Keratinocyte (primary cell): ENCODE measurements at regions not wholly inside any gene's neighbourhood (a gene's known extent, or its start where the extent isn't known, plus 50 kb on each side); places are given as distances from the start of the nearest gene placed in this dataset.

ENCODE experiments used
- DNase-seq: peaks from one replicate; pipeline ENCODE4 v3.0.0-alpha.2; 2011; ENCODE audit warnings: low read depth, missing footprints, low spot score
- FAIRE-seq: peaks from 2 replicates; lab custom pipeline; 2011; peaks lifted over from hg19 to GRCh38; lab: Jason Lieb, UNC
- H2AFZ ChIP-seq: 2 replicates; pipeline ENCODE4 v1.6.0; 2012; ENCODE audit warnings: low read length, control low read depth, inconsistent platforms; ENCODE audit not compliant: control insufficient read depth
- H3K27ac ChIP-seq: 2 replicates; pipeline ENCODE4 v1.5.1; 2011; ENCODE audit warnings: low read length; ENCODE audit not compliant: control insufficient read depth, insufficient read depth
- H3K27me3 ChIP-seq: 3 replicates; pipeline ENCODE4 v1.6.0; 2011; ENCODE audit warnings: low read length; ENCODE audit not compliant: control insufficient read depth, insufficient read depth; ENCODE audit errors: extremely low read depth
- H3K36me3 ChIP-seq, 2 experiments: 2 replicates in 1 of 2; 3 replicates in 1 of 2; pipeline ENCODE4 v1.5.1; 2011; ENCODE audit warnings: low read length in 2 of 2, mild to moderate bottlenecking in 1 of 2; ENCODE audit not compliant: control insufficient read depth in 2 of 2, insufficient read depth in 2 of 2; ENCODE audit errors: extremely low read depth in 1 of 2
- H3K4me1 ChIP-seq: 3 replicates; pipeline ENCODE4 v1.5.1; 2011; ENCODE audit warnings: low read length; ENCODE audit not compliant: control insufficient read depth, insufficient read depth; ENCODE audit errors: extremely low read depth
- H3K4me2 ChIP-seq: 3 replicates; pipeline ENCODE4 v1.6.0; 2011; ENCODE audit warnings: low read depth, low read length; ENCODE audit not compliant: control insufficient read depth, insufficient read depth; ENCODE audit errors: extremely low read depth
- H3K4me3 ChIP-seq, 3 experiments: fragments of 200-600 bp in 1 of 3; sonication (generic) in 1 of 3; 2 replicates in 2 of 3; 3 replicates in 1 of 3; pipeline ENCODE4 v1.5.1; 2011 to 2016; ENCODE audit warnings: low read length in 3 of 3, mild to moderate bottlenecking in 3 of 3, control low read depth in 2 of 3, inconsistent platforms in 1 of 3, low read depth in 1 of 3, mixed read lengths in 1 of 3, mixed run types in 1 of 3, moderate library complexity in 1 of 3; ENCODE audit not compliant: control insufficient read depth in 2 of 3, insufficient read depth in 2 of 3; ENCODE audit errors: extremely low read depth in 1 of 3
- H3K79me2 ChIP-seq: 2 replicates; pipeline ENCODE4 v1.6.0; 2012; ENCODE audit warnings: low read length; ENCODE audit not compliant: control insufficient read depth, insufficient read depth
- H3K9ac ChIP-seq: 3 replicates; pipeline ENCODE4 v1.6.0; 2011; ENCODE audit warnings: low read length; ENCODE audit not compliant: control insufficient read depth, insufficient read depth; ENCODE audit errors: extremely low read depth
- H3K9me1 ChIP-seq: 3 replicates; pipeline ENCODE4 v1.6.0; 2011; ENCODE audit warnings: low read length; ENCODE audit not compliant: control insufficient read depth, insufficient read depth; ENCODE audit errors: extremely low read depth
- H3K9me3 ChIP-seq: 2 replicates; pipeline ENCODE4 v1.5.1; 2012; ENCODE audit warnings: low read depth, low read length; ENCODE audit not compliant: control insufficient read depth
- H4K20me1 ChIP-seq: 3 replicates; pipeline ENCODE4 v1.6.0; 2011; ENCODE audit warnings: low read length; ENCODE audit not compliant: control insufficient read depth, insufficient read depth; ENCODE audit errors: extremely low read depth
- CTCF ChIP-seq, 3 experiments: IDR thresholded peaks in 1 of 3; conservative IDR thresholded peaks in 1 of 3; optimal IDR thresholded peaks in 1 of 3; 2 replicates in 2 of 3; 3 replicates in 1 of 3; pipeline versions ENCODE3 to v1.5.1; 2011; ENCODE audit warnings: low read length in 3 of 3, mild to moderate bottlenecking in 3 of 3, moderate library complexity in 2 of 3, control low read depth in 1 of 3, inconsistent platforms in 1 of 3; ENCODE audit not compliant: insufficient read depth in 2 of 3; ENCODE audit errors: extremely low read depth in 1 of 3
- EZH2 ChIP-seq: IDR thresholded peaks from one replicate; pipeline ENCODE4 v1.6.1; 2012; ENCODE audit warnings: inconsistent platforms, mild to moderate bottlenecking, low read length, moderate library complexity
- dilution Hi-C: fragments of 300-500 bp; cut with MboI; formaldehyde crosslinking; loops from one replicate; pipeline ENCODE4 v1.7.0; 2020; ENCODE audit warnings: low sequenced_read_pairs; ENCODE audit not compliant: extremely low pct_ligation_motif_present

DNA sequence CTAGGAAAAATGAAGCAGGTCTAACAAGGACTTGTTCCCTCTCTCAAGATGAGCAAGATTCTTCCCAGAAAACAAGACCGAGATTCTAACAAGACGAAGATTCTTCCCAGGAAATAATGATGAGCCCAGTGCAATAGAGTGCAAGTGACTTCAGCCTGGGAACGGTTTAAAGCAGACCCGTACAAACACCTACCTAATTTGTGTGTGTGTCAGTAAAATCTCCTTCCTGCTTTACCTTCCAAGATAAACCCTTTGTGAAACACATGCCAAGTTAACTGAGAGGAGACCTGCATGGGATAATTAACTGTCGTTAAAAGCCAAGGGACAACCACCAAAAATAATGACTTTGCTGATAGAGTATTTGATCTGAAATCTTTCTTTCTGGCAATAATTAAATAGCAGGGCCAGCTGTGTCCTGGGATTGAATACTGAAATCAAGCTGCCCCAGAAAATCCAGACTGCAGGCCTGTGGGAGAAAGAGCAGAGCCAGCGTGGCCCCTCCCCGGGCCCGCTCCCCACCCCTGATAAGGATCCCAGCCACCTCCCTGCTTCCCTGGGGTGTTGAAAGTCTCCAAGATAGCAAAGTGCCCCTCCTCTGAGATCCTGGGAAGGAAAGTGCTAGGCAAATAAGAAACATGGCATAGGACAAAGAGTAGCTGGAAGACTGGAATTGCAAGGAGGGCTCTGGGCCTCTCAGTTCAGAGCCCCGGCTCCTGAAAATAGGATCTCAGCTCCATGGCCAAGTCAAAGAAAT, 145.5 kb downstream of the CYP26B1 start:
- Histone ChIP-seq H3K4me3 (no peak overlapping the region), H2AFZ (no peak overlapping the region), H3K4me1 (no peaks in the 10 kb centered on the region), H3K9me1 (no peaks in the 10 kb centered on the region), H3K36me3 (no peaks in the 10 kb centered on the region), H3K27ac (no peak overlapping the region), H3K27me3 (no peaks in the 10 kb centered on the region), H3K9me3 (no peaks in the 10 kb centered on the region), H3K9ac (no peak overlapping the region), H3K79me2 (no peaks in the 10 kb centered on the region), H4K20me1 (no peaks in the 10 kb centered on the region), H3K4me2 (no peak overlapping the region)
- FAIRE-seq (no peak), DNase-seq (no peak)
- dilution Hi-C loops, result no loop called here
- TF ChIP-seq EZH2 (no peak), CTCF (optimal IDR thresholded peaks at IDR 0.05 in 1 of 3, IDR thresholded peaks at IDR 0.05 in 1 of 3, conservative IDR thresholded peaks at IDR 0.05 in 1 of 3; ENCODE audit: extremely low read depth in 1 of 3, insufficient read depth in 2 of 3, low read length in 3 of 3) (no peak)

GRCh38 chr2:72000110-72000509, 147.6 kb downstream of the CYP26B1 start:
- DNase-seq, result no peak
- H3K4me2 ChIP-seq, result no peak overlapping the region
- H3K79me2 ChIP-seq, result no peaks in the 10 kb centered on the region
- no peaks in the 10 kb centered on the region for H3K27me3 ChIP-seq
- no peaks in the 10 kb centered on the region for H4K20me1 ChIP-seq
- FAIRE-seq, result no peak
- no peaks in the 10 kb centered on the region for H3K36me3 ChIP-seq
- dilution Hi-C loops, result no loop called here
- no peaks in the 10 kb centered on the region for H3K4me1 ChIP-seq
- H3K9ac ChIP-seq, result no peak overlapping the region
- no peaks in the 10 kb centered on the region for H3K9me1 ChIP-seq
- TF ChIP-seq EZH2, result no peak
- TF ChIP-seq CTCF (optimal IDR thresholded peaks at IDR 0.05 in 1 of 3, IDR thresholded peaks at IDR 0.05 in 1 of 3, conservative IDR thresholded peaks at IDR 0.05 in 1 of 3; ENCODE audit: extremely low read depth in 1 of 3, insufficient read depth in 2 of 3, low read length in 3 of 3), result no peak
- H3K4me3 ChIP-seq, result no peak overlapping the region
- H3K27ac ChIP-seq, result no peak overlapping the region
- H2AFZ ChIP-seq, result no peak overlapping the region
- no peaks in the 10 kb centered on the region for H3K9me3 ChIP-seq
